SK-N-MC (cell line): ENCODE measurements at regions not wholly inside any gene's neighbourhood (a gene's known extent, or its start where the extent isn't known, plus 50 kb on each side); places are given as distances from the start of the nearest gene placed in this dataset.

Source experiments
- EZH2 ChIP-seq: fragments of 200-600 bp; sonication (generic); IDR thresholded peaks from one replicate; pipeline ENCODE4 v1.6.1; 2017; ENCODE audit warnings: antibody characterized with exemption
- POLR2AphosphoS5 ChIP-seq: IDR thresholded peaks from 2 replicates; pipeline ENCODE4 v1.6.1; 2012; ENCODE audit warnings: mild to moderate bottlenecking, low read depth, low read length, borderline replicate concordance

- no peak for TF ChIP-seq POLR2AphosphoS5
- no peak for TF ChIP-seq EZH2
These were observed 269.4 kb downstream of the HLX start for GRCh38 chr1:221148660-221149059.
